GM18519 (cell line): ENCODE measurements at regions not wholly inside any gene's neighbourhood (a gene's known extent, or its start where the extent isn't known, plus 50 kb on each side); places are given as distances from the start of the nearest gene placed in this dataset.
"Not testable (repeated sequence)": the region's sequence is repeated elsewhere in the genome, so short reads cannot be mapped to it uniquely, and the experiment has no call there.

Experiments used
- ATAC-seq: cut with Tn5 transposase; IDR thresholded peaks from one replicate; pipeline ENCODE4 v1.9.1; 2021; ENCODE audit warnings: mild to moderate bottlenecking, moderate library complexity; ENCODE audit not compliant: unreplicated experiment, low FRiP score

- ATAC-seq = no peak
Measured at GRCh38 chr6:56904068-56904467, 50.8 kb upstream of the BEND6 start.

DNA sequence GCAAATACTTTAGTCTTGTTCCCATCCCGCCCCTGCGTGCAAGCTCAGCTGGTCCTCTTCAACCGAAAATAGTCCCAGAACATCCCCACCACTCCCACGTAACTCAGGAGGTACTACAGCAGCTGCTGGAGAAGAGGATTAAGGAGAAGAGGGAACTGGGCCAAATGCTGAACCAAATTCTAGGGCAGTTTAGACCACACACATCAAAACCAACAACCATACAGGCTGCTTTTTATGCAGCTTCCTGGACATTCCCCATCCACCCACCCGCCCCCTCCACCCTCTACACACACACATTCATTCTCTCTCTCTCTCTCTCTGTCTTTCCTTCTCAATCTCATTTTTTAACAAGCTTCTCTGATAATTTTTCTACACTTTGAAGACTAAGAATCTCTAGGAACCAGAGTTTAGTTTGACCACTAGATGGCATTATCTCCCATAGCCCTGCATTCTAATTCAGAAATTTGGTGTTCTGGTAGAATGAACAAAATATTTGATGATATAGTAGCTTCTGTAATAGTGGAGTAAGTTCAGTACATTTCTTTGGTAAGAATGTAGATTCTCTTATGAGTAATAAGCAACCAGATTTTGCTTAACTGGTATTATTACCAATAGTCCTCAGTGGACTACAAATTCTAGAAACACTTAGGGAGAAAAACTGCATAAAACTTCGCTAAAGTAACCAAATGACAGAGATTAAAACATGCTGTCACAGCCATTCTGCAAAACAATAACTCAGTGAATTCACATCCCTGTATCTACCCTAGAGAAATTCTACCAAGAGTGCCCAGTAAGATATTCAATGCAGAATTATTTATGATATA, 52.1 kb upstream of the BEND6 start:
- no peak for ATAC-seq

DNA sequence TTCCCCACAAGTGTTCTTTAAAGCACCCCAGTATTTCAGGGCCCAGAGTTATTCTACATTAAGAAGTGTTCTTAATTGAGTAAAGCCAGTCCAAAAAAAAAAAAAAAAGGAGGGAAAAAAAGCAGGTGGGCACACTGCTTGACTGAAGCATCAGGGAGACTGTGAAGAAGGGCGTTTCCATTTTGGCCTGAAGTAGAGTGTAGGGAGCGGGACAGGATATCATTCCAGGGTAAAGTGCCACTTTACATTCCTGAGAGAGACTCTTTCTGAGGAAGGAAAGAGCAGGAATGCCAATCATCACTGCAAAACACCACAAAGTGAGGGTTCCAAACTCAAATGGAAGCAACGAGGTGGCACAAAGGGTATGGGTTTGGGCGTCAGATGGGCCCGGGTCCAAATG, 54.1 kb upstream of the BEND6 start:
- no peak for ATAC-seq

DNA sequence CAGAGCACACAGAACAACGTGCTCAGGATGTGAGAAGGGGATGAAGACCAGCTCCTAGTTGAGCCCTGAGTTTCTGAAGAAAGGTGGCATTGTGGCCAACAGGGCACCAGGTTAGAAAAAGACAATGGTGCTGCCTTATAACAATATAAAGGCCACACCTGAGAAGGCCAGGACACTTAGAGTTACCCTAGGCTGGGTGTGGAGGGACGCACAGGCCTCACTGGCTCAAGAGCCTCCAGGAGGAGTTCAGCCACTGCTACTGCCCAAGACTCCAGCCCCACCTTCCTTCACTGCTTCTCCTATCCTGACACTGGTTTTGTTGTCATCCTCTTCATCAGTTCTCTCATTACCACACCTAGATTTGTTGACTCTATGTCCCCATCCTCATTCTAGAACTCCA, 55.2 kb upstream of the BEND6 start:
- no peak for ATAC-seq

GRCh38 chr6:56899311-56899710, 55.6 kb upstream of the BEND6 start:
- no peak for ATAC-seq

GRCh38 chr6:56897789-56898529, 56.9 kb upstream of the BEND6 start:
- ATAC-seq = no peak

DNA sequence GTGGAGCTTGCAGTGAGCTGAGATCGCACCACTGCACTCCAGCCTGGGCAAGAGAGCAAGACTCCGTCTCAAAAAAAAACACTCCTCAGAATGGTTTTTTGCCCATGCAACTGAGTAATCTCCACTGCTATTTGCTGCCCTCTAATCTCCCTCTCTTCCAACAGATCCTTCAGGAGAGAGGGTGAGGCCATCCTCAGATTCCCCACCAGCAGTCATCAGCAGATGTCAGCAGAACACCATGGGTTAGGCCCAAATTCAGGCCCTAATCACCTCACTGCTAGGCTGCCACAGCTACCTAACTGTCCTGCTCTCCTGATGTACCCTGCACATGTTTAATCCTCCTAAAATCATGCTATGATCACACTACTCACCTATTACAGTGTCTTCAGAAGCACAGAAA, 63.2 kb upstream of the BEND6 start:
- ATAC-seq = no peak

- peak; percentile 97 for ATAC-seq
Measured at GRCh38 chr6:56890683-56891429, 64.1 kb upstream of the BEND6 start.

DNA sequence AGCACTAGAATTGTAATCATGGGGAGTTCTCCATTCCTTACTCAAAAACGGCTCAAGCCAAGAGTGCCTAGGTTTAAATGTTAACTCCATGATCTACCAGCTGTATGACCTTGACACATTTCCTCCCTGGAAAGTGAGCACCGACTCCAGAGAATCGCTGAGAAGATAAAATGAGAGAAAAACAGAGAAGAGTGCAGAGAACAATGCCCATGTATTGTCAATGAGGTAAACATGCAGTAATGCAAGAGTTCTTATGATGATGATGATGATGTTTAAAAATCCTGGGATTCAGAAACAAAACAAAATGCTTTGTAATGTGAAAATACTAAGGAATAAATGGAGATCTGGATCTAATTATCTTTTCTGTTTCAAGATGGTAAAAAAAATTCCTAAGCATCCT, 64.8 kb upstream of the BEND6 start:
- no peak for ATAC-seq

GRCh38 chr6:56889492-56889891, 65.4 kb upstream of the BEND6 start:
- ATAC-seq = no peak

GRCh38 chr6:56888687-56889086, 66.2 kb upstream of the BEND6 start:
- no peak for ATAC-seq

DNA sequence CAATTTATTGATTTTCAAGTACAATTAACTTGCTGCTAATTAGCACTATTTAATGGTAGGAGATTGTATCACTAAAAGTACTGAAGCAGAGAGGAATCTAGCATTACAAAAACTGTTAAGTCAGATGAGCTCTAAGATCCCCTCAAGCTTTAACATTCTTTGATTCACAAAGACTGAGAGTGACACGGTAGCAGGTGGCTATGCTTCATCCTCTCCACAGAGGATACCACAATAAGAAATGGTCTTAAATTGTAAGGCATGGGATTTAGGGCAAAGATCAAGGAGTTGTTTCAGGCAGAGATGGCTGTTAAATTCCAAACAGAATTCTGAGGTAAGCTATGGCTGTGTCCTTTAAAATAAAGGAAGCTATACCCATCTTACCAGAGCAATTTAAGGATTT, 67.8 kb upstream of the BEND6 start:
- ATAC-seq = no peak

GRCh38 chr6:56877922-56878321, 77.0 kb upstream of the BEND6 start:
- ATAC-seq = no peak

DNA sequence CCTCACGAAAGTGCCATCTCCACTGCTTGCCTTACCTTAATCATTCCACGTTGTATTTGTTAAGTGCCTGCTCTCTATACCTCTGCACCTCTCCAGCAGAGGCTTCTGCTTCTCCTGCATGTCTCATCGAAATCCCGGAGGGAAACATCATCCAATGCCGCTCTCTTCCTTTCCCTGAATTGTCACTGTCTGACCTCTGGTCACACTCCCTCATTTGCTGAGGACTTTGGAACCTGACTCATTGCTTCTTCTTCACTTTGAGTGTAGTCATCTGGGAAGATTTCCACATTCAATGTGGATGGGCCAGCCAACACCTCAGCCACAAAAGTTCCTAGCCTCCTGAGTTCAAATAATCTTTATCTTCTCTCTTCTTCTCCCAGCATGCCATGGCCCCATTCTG, 78.9 kb upstream of the BEND6 start:
- no peak for ATAC-seq

GRCh38 chr6:56875523-56875922, 79.4 kb upstream of the BEND6 start:
- ATAC-seq = no peak

DNA sequence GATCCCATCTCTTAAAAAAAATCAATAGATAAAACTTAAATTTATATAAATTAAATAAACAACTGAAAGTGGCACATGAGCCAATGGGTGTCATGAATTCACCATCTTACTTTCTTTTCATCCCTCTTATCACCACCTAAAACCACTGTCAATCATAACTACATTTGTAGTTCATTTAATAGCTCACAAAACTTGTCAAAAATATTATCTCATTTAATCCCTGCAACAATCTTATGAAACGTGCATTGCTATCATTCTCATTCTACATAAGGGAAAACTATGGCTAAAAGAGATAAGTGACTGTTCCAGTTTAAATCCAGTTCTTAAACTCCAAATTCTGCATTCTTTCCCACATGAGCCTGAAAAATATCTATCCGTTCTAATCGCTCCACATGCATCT, 80.6 kb upstream of the BEND6 start:
- no peak for ATAC-seq

DNA sequence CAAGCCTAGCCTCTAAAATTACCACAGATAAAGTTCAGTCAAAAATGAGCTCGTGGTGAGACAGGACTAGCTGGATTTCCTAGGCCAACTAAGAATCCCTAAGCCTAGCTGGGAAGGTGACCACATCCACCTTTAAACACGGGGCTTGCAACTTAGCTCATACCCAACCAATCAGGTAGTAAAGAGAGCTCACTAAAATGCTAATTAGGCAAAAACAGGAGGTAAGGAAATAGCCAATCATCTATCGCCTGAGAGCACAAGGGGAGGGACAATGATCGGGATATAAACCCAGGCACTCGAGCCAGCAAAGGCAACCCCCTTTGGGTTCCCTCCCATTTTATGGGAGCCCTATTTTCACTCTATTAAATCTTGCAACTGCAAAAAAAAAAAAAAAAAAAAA, 84.9 kb upstream of the BEND6 start:
- not testable (repeated sequence) for ATAC-seq

GRCh38 chr6:56869346-56869745, 85.6 kb upstream of the BEND6 start:
- no peak for ATAC-seq

GRCh38 chr6:56868687-56869086, 86.2 kb upstream of the BEND6 start:
- ATAC-seq = peak; percentile 42

- ATAC-seq = no peak
Measured at GRCh38 chr6:56866917-56867522, 87.9 kb upstream of the BEND6 start.
